Stimulated activated CD4-positive, alpha-beta T cell treated with anti-CD3 and anti-CD28 coated beads, Interleukin-15, amount 100 ng/mL, for 1 hour (primary cell): ENCODE measurements at regions not wholly inside any gene's neighbourhood (a gene's known extent, or its start where the extent isn't known, plus 50 kb on each side); places are given as distances from the start of the nearest gene placed in this dataset.
"Not testable (repeated sequence)": the region's sequence is repeated elsewhere in the genome, so short reads cannot be mapped to it uniquely, and the experiment has no call there.

Source experiments
- DNase-seq, 2 donors: peaks; one replicate each; pipeline ENCODE4 v3.0.0-alpha.2; 2020; ENCODE audit warnings: low read depth in 1 of 2, low spot score in 1 of 2

GRCh38 chr5:130501151-130501865, 597.0 kb downstream of the CHSY3 start:
- no peak for DNase-seq

GRCh38 chr5:130500495-130500894, 596.2 kb downstream of the CHSY3 start:
- not testable (repeated sequence) for DNase-seq

DNA sequence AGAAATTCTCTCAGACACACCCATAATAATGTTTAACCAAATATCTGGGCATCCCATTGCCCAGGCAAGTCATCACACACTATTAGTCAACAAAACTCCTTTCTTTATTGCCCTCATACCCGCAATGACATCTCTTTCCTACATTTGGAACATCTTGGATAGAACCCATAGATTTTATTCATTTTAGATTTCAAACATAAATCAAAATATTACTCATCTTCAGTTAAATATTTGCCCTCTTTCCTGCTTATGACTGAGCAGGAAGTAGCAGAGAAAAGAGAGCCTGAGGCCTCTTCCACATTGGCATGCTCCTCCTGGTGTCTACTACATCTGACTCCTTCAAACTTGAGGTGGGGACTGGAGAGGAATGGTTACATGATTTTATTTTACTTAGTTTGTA, 592.0 kb downstream of the CHSY3 start:
- DNase-seq: no peak

DNA sequence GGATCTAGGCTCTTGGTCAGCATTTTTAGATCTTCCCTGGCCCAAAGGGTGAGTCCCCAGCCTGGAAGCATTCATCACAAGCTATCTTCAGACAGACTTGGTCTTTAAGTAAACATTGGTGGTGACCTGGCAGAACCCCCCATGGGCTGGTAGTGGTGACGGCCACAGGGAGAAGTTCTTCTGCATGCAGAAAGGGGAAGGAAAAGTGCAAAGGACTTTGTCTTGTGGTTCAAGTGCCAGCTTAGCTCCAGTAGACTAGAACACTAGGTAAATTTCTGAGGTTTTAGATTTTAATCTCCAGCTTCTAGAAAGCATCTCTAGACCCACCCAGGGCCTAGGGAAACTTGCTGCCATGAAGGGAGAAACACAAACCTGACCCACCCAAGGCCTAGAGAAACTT, 584.0 kb downstream of the CHSY3 start:
- no peak for DNase-seq

- DNase-seq: no peak
Measured at GRCh38 chr5:130479045-130479804, 575.0 kb downstream of the CHSY3 start.

DNA sequence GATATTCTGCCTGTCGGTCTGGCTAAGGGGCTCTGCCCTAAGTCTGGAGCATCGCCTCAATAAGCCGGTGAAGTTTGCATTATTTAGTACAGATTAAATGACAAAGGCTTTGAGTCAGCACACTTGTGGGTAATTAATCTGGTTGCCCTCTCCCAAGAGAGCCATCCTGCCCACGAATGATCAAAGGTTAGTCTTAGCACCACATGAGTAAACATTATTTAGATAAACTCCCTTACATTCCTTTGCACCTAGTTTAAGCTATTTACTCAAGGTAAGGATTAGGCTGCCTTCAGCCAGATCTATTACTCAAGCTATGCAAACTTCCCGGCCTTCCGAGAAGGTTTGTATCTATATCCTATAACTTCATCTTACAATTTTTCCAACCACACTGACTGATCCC, 572.1 kb downstream of the CHSY3 start:
- no peak for DNase-seq

DNA sequence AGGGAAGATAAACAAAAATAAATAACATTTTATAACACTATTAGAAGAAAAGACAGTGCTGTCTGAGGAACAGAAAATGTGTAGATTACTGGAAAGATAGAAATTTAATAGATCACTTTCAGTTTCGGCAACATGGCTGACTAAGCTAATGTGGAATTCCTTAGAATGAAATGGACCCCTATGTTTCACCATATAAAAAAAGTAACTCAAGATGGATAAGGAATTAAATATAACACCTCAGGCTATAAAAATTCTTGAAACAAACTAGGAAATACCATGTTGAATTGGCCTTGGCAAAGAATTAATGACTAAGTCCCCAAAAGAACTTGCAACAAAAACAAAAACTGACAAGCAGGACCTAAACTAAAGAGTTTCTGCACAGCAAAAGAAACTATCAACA, 558.3 kb downstream of the CHSY3 start:
- DNase-seq: no peak

DNA sequence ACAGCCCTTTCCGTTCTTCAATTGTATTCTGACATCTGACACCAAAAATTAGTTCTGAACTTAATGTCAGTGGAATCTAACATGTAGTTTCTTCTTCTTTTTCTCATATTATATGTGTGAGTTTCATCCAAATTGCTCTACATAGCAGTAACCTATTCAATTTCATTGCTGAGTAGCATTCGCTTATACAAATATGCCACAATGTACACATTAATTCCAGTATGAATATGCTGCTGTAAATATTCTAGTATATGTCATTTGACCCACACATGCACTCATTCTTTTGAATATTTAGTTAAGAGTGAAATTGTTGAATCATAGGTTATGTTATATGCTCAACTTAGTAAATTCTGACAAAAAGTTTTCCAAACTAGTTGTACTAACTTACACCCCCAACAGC, 550.9 kb downstream of the CHSY3 start:
- no peak for DNase-seq

DNA sequence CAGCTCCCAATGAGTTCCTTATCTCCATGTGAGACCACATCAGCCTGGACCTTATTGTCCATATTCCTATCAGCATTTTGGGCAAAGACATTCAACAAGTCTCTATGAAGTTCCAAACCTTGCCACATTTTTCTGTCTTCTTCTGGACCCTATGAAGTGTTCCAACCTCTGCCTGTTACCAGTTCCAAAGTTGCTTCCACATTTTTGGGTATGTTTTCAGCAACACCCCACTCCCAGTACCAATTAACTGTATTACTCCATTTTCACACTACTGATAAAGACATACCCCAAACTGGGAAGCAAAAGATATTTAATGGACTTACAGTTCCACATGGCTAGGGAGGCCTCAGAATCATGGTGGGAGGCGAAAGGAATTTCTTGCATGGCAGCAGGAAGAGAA, 548.5 kb downstream of the CHSY3 start:
- no peak for DNase-seq

GRCh38 chr5:130436430-130436829, 532.2 kb downstream of the CHSY3 start:
- no peak for DNase-seq

DNA sequence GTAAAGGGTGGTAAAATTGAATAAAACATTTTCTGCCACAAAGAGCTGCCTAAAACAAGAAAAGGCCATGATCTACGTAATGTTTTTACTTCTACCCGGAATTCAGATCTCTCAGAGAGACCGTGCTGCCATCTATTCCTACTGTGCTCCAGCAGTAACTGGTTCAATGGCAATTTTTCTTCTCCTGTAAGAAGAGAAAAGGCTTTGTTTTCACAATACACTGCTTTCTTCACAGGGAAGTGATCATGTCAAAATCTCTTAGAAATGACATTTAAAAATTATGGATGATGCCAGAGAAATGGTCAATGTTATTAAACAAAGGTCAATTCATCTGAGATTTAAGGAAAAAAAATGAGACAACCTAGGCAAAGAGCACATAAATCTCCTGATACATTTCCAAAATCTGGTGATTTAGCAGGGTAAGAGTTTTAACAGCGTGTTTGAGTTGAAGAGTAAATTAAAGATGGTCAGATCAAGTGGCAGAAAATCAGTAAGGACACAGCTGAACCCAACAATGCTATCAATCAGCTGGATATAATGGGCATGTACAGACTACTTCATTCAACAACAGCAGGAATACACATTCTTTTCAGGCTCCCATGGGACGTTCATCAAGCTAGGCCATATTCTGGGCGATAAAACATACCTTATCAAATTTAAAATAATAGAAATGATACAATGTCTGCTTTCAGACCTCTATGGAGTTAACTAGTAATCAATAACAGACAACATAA, 523.1 kb downstream of the CHSY3 start:
- no peak for DNase-seq

DNA sequence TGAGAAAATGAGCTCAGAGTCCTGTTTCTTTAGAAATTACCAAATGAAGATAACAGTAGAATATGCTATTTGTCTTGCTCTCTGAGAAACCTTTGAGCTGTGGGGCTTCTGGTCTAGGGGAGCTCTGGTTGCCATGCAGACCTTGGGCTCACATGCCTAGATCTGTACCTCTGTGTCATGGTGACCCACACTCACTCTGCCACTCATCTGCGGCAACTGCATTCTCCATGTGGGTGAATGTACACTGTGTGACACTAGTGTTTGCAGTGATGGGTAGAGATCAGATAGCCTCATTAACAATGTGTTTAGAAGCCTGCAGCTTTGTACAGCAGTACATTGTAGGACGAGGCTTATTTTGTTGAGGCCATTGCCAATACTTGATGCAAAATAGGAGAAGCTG, 521.2 kb downstream of the CHSY3 start:
- no peak for DNase-seq

- no peak for DNase-seq
Measured at GRCh38 chr5:130424341-130424740, 520.1 kb downstream of the CHSY3 start.

DNA sequence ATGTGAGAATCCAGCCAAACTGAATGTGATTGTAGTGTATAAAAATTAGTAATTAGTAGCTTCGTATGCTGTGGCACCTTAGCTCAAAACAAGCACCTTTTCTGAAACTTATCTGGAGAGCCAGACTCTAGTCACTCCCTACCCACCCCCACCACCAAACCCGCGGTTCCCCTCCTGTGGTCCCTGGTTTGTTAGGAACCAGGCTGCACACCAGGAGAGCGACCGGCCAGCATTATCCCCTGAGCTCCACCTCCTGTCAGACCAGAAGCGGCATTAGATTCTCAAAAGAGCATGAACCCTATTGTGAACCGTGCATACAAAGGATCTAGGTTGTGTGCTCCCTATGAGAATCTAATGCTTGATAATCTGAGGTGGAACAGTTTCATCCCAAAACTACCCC, 498.6 kb downstream of the CHSY3 start:
- DNase-seq: no peak

DNA sequence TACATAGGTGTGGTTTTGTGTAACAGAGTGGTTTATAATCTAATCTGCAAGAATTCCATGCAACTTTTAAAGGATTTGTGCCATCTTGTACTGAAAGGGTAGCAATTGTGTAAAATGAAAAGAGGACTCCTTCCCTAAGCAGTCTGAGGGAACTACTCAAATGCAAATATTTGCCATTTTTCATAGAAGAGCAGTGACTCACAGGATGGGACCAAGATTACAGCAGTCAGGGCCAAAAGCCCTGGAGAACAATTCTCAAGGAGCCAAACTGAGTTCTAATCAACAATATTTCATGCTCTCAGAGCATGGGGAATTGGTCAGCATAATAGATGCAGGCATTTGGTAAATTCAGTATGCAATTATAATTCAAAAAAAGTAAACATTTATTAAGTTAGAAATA, 495.8 kb downstream of the CHSY3 start:
- no peak for DNase-seq

DNA sequence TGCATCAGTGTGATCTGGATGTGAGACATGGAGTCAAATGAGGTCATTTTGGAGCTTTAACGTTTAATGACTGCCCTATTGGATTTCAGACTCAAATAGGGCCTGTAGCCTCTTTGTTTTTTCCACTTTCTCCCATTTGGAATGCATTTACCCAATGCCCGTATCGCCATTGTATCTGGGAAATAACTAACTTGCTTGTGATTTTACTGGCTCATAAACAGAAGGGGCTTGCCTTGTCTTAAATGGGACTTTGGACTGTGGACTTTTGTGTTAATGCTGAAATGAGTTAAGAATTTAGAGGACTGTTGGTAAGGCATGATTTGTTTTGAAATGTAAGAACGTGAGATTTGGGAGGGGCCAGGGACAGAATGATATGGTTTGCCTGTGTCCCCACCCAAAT, 494.6 kb downstream of the CHSY3 start:
- DNase-seq: no peak

DNA sequence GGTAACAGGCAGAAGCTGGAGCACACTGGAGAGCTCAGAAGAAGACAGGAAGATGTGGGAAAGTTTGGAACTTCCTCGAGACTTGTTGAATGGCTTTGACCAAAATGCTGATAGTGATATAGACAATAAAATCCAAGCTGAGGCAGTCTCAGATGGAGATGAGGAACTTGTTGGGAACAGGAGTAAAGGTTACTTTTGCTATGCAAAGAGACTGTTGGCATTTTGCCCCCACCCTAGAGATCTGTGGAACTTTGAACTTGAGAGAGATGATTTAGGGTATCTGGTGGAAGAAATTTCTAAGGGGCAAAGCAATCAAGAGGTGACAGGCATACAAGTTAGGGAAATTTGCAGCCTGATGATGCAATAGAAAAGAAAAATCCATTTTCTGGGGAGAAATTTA, 493.5 kb downstream of the CHSY3 start:
- not testable (repeated sequence) for DNase-seq

- DNase-seq: no peak
Measured at GRCh38 chr5:130397132-130397531, 492.9 kb downstream of the CHSY3 start.

DNA sequence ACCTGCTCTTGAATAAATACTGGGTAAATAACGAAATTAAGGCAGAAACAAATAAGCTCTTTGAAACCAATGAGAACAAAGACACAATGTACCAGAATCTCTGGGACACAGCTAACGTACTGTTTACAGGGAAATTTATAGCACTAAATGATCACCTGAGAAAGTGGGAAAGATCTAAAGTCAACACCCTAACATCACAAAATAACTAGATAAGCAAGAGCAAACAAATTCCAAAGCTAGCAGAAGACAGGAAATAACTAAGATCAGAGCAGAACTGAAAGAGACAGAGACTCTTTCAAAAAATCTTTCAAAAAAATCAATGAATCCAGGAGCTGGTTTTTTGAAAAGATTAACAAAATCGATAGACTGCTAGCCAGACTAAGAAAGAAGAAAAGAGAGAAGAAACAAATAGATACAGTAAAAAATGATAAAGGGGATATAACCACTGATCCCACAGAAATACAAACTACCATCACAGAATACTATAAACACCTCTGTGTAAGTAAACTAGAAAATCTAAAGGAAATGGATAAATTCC, 487.5 kb downstream of the CHSY3 start:
- DNase-seq: not testable (repeated sequence)

DNA sequence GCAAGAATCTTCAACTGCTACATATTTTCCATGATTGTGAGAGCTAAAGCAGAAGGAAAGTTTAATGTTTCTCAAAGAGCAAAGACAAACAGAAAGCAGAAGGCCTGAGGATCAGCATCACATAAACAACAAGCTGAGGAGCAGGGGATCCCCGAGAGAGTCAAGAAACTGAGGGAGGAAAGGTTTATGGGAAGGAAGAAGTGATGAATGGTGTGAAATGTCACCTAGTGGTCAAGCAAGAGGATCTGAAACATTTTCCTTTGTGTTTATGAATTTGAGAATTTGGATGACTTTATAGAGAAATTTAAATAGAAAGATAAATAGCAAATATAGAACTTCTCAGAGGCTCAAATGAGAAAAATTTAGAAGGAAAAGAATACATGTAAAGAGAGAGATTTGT, 481.9 kb downstream of the CHSY3 start:
- DNase-seq: no peak

- DNase-seq: no peak
Measured at GRCh38 chr5:130385656-130386055, 481.4 kb downstream of the CHSY3 start.

DNA sequence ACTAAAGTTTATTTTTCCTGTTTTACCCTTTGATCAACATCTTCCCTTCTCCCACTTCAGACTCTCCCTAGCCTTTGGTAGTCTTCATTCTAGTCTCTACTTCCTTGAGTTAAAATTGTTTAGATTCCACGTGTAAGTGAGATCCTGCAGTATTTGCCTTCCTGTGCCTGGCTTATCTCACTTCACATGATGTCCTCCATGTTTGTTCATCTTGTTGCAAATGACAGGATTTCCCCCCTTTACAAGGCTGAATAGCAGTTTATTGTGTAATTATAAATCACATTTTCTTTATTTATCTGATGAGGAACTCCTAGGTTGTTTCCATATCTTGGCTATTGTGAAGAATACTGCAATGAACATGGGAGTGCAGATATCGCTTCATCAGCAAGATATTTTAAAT, 461.7 kb downstream of the CHSY3 start:
- DNase-seq: no peak
